ENCODE measurements at regions not wholly inside any gene's neighbourhood (a gene's known extent, or its start where the extent isn't known, plus 50 kb on each side); places are given as distances from the start of the nearest gene placed in this dataset.

- H3K36me3 ChIP-seq, result no peaks in the 10 kb centered on the region
- H3K4me1 ChIP-seq, result no peaks in the 10 kb centered on the region
- DNase-seq (ENCODE audit: low spot score in 2 of 2), result no peak
- no peak for TF ChIP-seq EP300 (IDR thresholded peaks at IDR 0.05)
- TF ChIP-seq CTCF (IDR thresholded peaks at IDR 0.05), result no peak
- TF ChIP-seq POLR2A (IDR thresholded peaks at IDR 0.05), result no peak
- no peak for TF ChIP-seq POLR2AphosphoS5 (IDR thresholded peaks at IDR 0.05)
- 67% methylated on average over 3 of the region's 3 CpGs for whole genome bisulfite sequencing
- H3K27ac ChIP-seq, result no peak overlapping the region
- no peaks in the 10 kb centered on the region for H3K27me3 ChIP-seq
- no peaks in the 10 kb centered on the region for H3K9me3 ChIP-seq
- H3K4me3 ChIP-seq, result no peak overlapping the region
Measured at GRCh38 chr12:30416631-30417030, 279.0 kb downstream of the IPO8 start.

GRCh38 chr12:30415777-30416176 lies 279.9 kb downstream of the IPO8 start:
- no peak for DNase-seq (ENCODE audit: low spot score in 2 of 2)
- Histone ChIP-seq H3K27me3 (no peaks in the 10 kb centered on the region), H3K4me3 (no peak overlapping the region), H3K36me3 (no peaks in the 10 kb centered on the region), H3K9me3 (no peaks in the 10 kb centered on the region), H3K27ac (no peak overlapping the region), H3K4me1 (no peaks in the 10 kb centered on the region)
- no peak for TF ChIP-seq CTCF (IDR thresholded peaks at IDR 0.05)
- TF ChIP-seq POLR2A (IDR thresholded peaks at IDR 0.05), result no peak
- no peak for TF ChIP-seq EP300 (IDR thresholded peaks at IDR 0.05)
- TF ChIP-seq POLR2AphosphoS5 (IDR thresholded peaks at IDR 0.05), result no peak
- WGBS, result 76% methylated on average over 4 of the region's 4 CpGs

GRCh38 chr12:30414507-30414906 lies 281.2 kb downstream of the IPO8 start:
- no peaks in the 10 kb centered on the region for H3K4me1 ChIP-seq

GRCh38 chr12:30400349-30400748 lies 295.3 kb downstream of the IPO8 start:
- Histone ChIP-seq H3K4me1 (no peaks in the 10 kb centered on the region), H3K27ac (no peak overlapping the region), H3K9me3 (no peaks in the 10 kb centered on the region), H3K27me3 (no peaks in the 10 kb centered on the region), H3K4me3 (no peak overlapping the region), H3K36me3 (no peaks in the 10 kb centered on the region)
- DNase-seq (ENCODE audit: low spot score in 2 of 2), result no peak
- TF ChIP-seq POLR2AphosphoS5 (IDR thresholded peaks at IDR 0.05) (no peak), POLR2A (IDR thresholded peaks at IDR 0.05) (no peak), CTCF (IDR thresholded peaks at IDR 0.05) (no peak), EP300 (IDR thresholded peaks at IDR 0.05) (no peak)

More at GRCh38 chr12:30414507-30414906, 281.2 kb downstream of the IPO8 start:
- no peaks in the 10 kb centered on the region for H3K36me3 ChIP-seq
- no peak overlapping the region for H3K27ac ChIP-seq
- no peaks in the 10 kb centered on the region for H3K9me3 ChIP-seq
- no peak overlapping the region for H3K4me3 ChIP-seq
- no peak for DNase-seq (ENCODE audit: low spot score in 2 of 2)
- TF ChIP-seq POLR2A (IDR thresholded peaks at IDR 0.05), result no peak
- TF ChIP-seq EP300 (IDR thresholded peaks at IDR 0.05), result no peak
- TF ChIP-seq POLR2AphosphoS5 (IDR thresholded peaks at IDR 0.05), result no peak
- TF ChIP-seq CTCF (IDR thresholded peaks at IDR 0.05), result no peak
- no peaks in the 10 kb centered on the region for H3K27me3 ChIP-seq

- no peaks in the 10 kb centered on the region for H3K9me3 ChIP-seq
- no peak overlapping the region for H3K27ac ChIP-seq
- no peaks in the 10 kb centered on the region for H3K36me3 ChIP-seq
- WGBS, result 75% methylated on average over 2 of the region's 2 CpGs
- H3K4me3 ChIP-seq, result no peak overlapping the region
- H3K4me1 ChIP-seq, result no peaks in the 10 kb centered on the region
- no peak for DNase-seq (ENCODE audit: low spot score in 2 of 2)
- TF ChIP-seq POLR2A (IDR thresholded peaks at IDR 0.05) (no peak), EP300 (IDR thresholded peaks at IDR 0.05) (no peak), POLR2AphosphoS5 (IDR thresholded peaks at IDR 0.05) (no peak), CTCF (IDR thresholded peaks at IDR 0.05) (no peak)
- no peaks in the 10 kb centered on the region for H3K27me3 ChIP-seq
Measured at GRCh38 chr12:30399859-30400258, 295.8 kb downstream of the IPO8 start.

All from suprapubic skin (tissue), 4 donors.